ENCODE measurements at regions not wholly inside any gene's neighbourhood (a gene's known extent, or its start where the extent isn't known, plus 50 kb on each side); places are given as distances from the start of the nearest gene placed in this dataset.

DNA sequence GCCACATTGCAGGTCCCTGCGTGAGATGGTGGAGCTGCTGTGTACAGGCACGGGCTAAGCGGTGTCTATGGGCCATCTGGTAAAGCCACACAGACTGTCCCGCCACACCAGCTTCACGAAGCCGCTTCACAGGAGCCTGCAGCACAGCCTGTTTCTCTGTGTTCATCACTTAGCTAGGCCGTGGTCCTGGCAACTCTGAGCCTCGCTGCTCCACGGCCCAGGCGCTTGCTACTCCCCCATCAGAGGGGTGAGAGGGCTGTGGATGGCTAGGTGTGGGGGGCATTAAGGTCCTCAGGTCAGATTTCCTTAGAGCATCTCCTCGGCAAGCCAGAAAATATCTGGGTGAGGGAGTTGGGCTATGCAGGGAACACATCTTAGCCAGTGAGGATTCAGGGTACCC, 225.7 kb downstream of the GLI2 start:
- H3K4me2 ChIP-seq = no peak overlapping the region

DNA sequence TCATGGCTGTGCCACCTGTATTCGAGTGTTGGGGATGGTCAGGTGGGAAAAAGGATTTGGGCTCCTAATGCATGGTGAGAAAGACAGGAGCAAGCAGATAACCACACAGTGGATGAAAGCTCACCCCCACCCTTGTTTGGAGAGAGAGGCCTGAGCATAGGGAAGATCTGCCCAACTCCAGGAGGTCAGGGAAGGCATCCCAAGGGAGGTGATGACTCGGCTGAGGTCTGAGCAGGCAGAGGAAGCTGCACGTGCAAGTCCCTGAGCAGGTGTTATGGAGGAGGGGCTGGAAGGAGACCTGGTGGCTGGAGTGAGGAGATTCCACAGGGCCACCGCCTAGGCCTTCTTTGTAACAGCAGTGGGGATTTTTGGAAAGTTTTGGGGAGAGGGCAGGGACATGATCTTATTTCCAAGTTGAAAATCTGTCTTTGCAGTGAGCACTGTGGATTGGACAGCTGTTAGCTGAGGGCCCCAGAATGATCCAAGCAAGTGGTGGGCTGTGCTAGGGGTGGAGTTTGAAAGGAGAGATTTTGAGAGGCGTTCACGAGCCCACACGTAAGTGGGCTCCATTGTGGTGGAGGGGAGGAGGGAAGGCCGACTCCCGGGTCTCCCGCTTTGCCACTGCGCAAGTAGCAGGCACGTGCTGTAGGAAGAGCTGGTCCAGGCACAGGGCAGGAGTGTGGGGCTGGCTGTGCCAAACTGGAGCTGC, 228.5 kb downstream of the GLI2 start:
- no peak overlapping the region for H3K4me2 ChIP-seq
- H3K79me2 ChIP-seq (ENCODE audit: insufficient read depth, low read depth) = no peaks in the 10 kb centered on the region
- H3K4me3 ChIP-seq (IDR thresholded peaks at IDR 0.05; ENCODE audit: insufficient read depth, low read depth, low read length) = no peak overlapping the region
- no peak overlapping the region for H2AFZ ChIP-seq (ENCODE audit: low read depth)
- no peaks in the 10 kb centered on the region for H3K36me3 ChIP-seq (ENCODE audit: insufficient read depth)
- H3K27ac ChIP-seq = no peak overlapping the region
- no peaks in the 10 kb centered on the region for H3K27me3 ChIP-seq (ENCODE audit: insufficient read depth, low read depth)
- H3K9ac ChIP-seq = no peak overlapping the region
- no peaks in the 10 kb centered on the region for H4K20me1 ChIP-seq (ENCODE audit: insufficient read depth)
- TF ChIP-seq, protein P1, sequence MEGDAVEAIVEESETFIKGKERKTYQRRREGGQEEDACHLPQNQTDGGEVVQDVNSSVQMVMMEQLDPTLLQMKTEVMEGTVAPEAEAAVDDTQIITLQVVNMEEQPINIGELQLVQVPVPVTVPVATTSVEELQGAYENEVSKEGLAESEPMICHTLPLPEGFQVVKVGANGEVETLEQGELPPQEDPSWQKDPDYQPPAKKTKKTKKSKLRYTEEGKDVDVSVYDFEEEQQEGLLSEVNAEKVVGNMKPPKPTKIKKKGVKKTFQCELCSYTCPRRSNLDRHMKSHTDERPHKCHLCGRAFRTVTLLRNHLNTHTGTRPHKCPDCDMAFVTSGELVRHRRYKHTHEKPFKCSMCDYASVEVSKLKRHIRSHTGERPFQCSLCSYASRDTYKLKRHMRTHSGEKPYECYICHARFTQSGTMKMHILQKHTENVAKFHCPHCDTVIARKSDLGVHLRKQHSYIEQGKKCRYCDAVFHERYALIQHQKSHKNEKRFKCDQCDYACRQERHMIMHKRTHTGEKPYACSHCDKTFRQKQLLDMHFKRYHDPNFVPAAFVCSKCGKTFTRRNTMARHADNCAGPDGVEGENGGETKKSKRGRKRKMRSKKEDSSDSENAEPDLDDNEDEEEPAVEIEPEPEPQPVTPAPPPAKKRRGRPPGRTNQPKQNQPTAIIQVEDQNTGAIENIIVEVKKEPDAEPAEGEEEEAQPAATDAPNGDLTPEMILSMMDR (conservative IDR thresholded peaks at IDR 0.05; ENCODE audit: low read depth, low read length) = no peak
- no peaks in the 10 kb centered on the region for H3K4me1 ChIP-seq (ENCODE audit: low read depth, poor library complexity, severe bottlenecking)

More for the DNA sequence above, 225.7 kb downstream of the GLI2 start:
- Histone ChIP-seq H3K27me3 (ENCODE audit: insufficient read depth, low read depth) (no peaks in the 10 kb centered on the region), H3K9ac (no peak overlapping the region), H3K36me3 (ENCODE audit: insufficient read depth) (no peaks in the 10 kb centered on the region), H3K4me1 (ENCODE audit: low read depth, poor library complexity, severe bottlenecking) (no peaks in the 10 kb centered on the region), H3K27ac (no peak overlapping the region), H3K4me3 (IDR thresholded peaks at IDR 0.05; ENCODE audit: insufficient read depth, low read depth, low read length) (no peak overlapping the region), H4K20me1 (ENCODE audit: insufficient read depth) (no peaks in the 10 kb centered on the region), H2AFZ (ENCODE audit: low read depth) (no peak overlapping the region), H3K79me2 (ENCODE audit: insufficient read depth, low read depth) (no peaks in the 10 kb centered on the region)
- TF ChIP-seq, protein P1 (conservative IDR thresholded peaks at IDR 0.05; ENCODE audit: low read depth, low read length) = no peak

DNA sequence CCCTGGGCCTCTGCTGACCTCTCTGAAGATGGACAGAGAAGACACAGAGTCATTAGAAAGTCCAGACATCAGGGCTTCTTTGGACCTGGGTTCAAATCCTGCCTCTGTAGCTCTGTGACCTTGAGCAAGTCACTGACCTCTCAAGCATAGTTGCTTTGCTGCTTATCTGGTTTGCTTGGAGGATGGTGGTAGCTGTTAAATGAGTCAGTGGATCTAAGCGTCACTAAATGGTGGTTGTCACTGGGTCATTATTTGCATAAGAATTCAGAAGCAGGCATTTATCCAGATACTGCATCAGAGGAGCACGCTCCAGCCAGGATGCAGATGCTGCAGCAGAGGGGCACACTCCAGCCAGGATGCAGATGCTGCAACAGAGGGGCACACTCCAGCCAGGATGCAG, 229.2 kb downstream of the GLI2 start:
- Histone ChIP-seq H3K27ac (no peak overlapping the region), H3K36me3 (ENCODE audit: insufficient read depth) (no peaks in the 10 kb centered on the region), H3K79me2 (ENCODE audit: insufficient read depth, low read depth) (no peaks in the 10 kb centered on the region), H3K9ac (no peak overlapping the region), H4K20me1 (ENCODE audit: insufficient read depth) (no peaks in the 10 kb centered on the region), H3K27me3 (ENCODE audit: insufficient read depth, low read depth) (no peaks in the 10 kb centered on the region), H3K4me1 (ENCODE audit: low read depth, poor library complexity, severe bottlenecking) (no peaks in the 10 kb centered on the region), H3K4me3 (IDR thresholded peaks at IDR 0.05; ENCODE audit: insufficient read depth, low read depth, low read length) (no peak overlapping the region), H2AFZ (ENCODE audit: low read depth) (no peak overlapping the region), H3K4me2 (no peak overlapping the region)
- TF ChIP-seq, protein P1 (conservative IDR thresholded peaks at IDR 0.05; ENCODE audit: low read depth, low read length) = no peak

DNA sequence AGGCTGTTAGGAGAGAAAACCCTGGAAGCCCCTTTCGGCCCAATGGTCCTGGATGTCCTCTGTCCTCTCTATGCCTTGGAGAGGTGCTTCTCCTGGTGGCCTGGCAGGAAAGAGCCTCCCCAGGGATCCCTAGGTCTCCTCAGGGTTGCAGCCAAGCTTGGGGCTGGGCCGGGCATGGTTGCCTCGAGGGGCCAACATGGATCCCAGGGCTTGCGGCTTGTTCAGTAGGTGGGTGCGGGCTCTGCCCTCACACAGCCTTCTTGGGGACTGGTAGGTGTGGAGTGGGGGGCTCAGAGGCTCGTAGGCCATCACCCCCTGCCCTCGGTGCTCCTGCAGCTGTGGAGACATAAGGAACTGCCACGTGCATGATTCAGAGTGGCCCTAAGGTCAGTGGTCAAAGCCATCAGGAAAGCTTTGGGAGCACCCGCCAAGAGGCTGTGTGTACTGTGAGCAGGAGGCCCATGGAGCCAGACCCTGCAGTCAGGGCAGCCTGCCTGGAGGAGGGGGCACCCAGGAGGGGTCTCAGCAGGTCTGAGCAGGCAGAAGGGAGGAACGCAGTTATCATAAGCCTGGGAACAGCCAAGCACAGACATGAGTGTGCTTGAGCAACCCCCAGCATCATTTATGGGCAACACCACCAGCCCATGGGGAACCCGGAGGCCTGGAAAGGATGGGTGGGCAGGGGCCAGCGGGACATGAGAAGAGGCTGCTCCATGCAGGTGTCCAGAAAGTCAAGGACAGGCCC, 231.0 kb downstream of the GLI2 start:
- H3K4me3 ChIP-seq (IDR thresholded peaks at IDR 0.05; ENCODE audit: insufficient read depth, low read depth, low read length) = no peak overlapping the region
- no peaks in the 10 kb centered on the region for H4K20me1 ChIP-seq (ENCODE audit: insufficient read depth)
- no peak overlapping the region for H2AFZ ChIP-seq (ENCODE audit: low read depth)
- H3K27ac ChIP-seq = no peak overlapping the region
- H3K4me1 ChIP-seq (ENCODE audit: low read depth, poor library complexity, severe bottlenecking) = no peaks in the 10 kb centered on the region
- no peaks in the 10 kb centered on the region for H3K36me3 ChIP-seq (ENCODE audit: insufficient read depth)
- TF ChIP-seq, protein P1 (conservative IDR thresholded peaks at IDR 0.05; ENCODE audit: low read depth, low read length) = no peak
- H3K9ac ChIP-seq = no peak overlapping the region
- no peaks in the 10 kb centered on the region for H3K27me3 ChIP-seq (ENCODE audit: insufficient read depth, low read depth)
- no peak overlapping the region for H3K4me2 ChIP-seq
- H3K79me2 ChIP-seq (ENCODE audit: insufficient read depth, low read depth) = no peaks in the 10 kb centered on the region

Data from KMS-11 (cell line).